ENCODE measurements at regions not wholly inside any gene's neighbourhood (a gene's known extent, or its start where the extent isn't known, plus 50 kb on each side); places are given as distances from the start of the nearest gene placed in this dataset.

DNA sequence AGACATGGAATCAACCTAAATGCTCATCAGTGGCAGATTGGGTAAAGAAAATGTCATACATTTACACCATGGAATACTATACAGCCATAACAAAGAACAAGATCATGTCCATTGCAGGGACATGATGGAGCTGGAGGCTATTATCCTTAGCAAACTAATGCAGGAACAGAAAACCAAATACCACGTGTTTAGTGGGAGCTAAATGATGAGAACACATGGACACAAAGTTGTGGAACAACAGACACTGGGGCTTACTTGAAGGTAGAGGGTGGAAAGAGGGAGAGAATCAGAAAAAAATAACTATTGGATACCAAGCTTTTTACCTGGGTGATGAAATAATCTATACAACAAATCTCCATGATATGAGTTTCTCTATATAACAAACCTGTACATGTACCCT is 701.3 kb downstream of the TBC1D32 start:
- H3K4me3 ChIP-seq (replicated peaks; ENCODE audit: insufficient read depth, low read length): no peak overlapping the region
- TF ChIP-seq, protein P1, sequence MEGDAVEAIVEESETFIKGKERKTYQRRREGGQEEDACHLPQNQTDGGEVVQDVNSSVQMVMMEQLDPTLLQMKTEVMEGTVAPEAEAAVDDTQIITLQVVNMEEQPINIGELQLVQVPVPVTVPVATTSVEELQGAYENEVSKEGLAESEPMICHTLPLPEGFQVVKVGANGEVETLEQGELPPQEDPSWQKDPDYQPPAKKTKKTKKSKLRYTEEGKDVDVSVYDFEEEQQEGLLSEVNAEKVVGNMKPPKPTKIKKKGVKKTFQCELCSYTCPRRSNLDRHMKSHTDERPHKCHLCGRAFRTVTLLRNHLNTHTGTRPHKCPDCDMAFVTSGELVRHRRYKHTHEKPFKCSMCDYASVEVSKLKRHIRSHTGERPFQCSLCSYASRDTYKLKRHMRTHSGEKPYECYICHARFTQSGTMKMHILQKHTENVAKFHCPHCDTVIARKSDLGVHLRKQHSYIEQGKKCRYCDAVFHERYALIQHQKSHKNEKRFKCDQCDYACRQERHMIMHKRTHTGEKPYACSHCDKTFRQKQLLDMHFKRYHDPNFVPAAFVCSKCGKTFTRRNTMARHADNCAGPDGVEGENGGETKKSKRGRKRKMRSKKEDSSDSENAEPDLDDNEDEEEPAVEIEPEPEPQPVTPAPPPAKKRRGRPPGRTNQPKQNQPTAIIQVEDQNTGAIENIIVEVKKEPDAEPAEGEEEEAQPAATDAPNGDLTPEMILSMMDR (IDR thresholded peaks at IDR 0.05; ENCODE audit: insufficient read depth, low read length): no peak
- TF ChIP-seq SPI1 (IDR thresholded peaks at IDR 0.05; ENCODE audit: borderline replicate concordance, low read depth): no peak
- no peak for TF ChIP-seq GABPA (IDR thresholded peaks at IDR 0.05; ENCODE audit: low read depth)
- TF ChIP-seq, protein P2, sequence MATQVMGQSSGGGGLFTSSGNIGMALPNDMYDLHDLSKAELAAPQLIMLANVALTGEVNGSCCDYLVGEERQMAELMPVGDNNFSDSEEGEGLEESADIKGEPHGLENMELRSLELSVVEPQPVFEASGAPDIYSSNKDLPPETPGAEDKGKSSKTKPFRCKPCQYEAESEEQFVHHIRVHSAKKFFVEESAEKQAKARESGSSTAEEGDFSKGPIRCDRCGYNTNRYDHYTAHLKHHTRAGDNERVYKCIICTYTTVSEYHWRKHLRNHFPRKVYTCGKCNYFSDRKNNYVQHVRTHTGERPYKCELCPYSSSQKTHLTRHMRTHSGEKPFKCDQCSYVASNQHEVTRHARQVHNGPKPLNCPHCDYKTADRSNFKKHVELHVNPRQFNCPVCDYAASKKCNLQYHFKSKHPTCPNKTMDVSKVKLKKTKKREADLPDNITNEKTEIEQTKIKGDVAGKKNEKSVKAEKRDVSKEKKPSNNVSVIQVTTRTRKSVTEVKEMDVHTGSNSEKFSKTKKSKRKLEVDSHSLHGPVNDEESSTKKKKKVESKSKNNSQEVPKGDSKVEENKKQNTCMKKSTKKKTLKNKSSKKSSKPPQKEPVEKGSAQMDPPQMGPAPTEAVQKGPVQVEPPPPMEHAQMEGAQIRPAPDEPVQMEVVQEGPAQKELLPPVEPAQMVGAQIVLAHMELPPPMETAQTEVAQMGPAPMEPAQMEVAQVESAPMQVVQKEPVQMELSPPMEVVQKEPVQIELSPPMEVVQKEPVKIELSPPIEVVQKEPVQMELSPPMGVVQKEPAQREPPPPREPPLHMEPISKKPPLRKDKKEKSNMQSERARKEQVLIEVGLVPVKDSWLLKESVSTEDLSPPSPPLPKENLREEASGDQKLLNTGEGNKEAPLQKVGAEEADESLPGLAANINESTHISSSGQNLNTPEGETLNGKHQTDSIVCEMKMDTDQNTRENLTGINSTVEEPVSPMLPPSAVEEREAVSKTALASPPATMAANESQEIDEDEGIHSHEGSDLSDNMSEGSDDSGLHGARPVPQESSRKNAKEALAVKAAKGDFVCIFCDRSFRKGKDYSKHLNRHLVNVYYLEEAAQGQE (IDR thresholded peaks at IDR 0.05; ENCODE audit: insufficient replicate concordance, low read depth): no peak
- no peak for TF ChIP-seq POLR2AphosphoS5 (IDR thresholded peaks at IDR 0.05; ENCODE audit: low read depth)
- no peak overlapping the region for H3K27ac ChIP-seq (replicated peaks)
- no peaks in the 10 kb centered on the region for H3K27me3 ChIP-seq (ENCODE audit: insufficient read depth, poor library complexity, severe bottlenecking)
- DNase-seq (ENCODE audit: low read depth in 1 of 2, low spot score in 1 of 2): no peak

DNA sequence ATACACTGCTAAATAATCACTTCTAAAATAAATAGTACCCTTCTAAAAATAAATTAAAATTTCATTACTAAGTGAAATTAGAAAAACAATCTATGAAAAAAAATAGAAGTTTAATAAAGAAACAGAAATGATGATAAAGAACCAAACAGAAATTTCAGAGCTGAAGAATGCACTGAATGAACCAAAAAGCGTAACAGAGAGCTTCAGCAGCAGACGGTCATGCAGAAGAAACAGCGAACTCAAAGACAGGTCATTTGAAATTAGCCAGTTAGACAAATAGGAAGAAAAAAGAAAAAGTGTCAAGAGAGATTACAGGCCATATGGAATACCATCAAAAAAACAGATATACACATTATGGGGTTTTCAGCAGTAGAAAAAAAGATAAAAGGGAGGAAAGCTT is 706.7 kb downstream of the TBC1D32 start:
- TF ChIP-seq, protein P1 (IDR thresholded peaks at IDR 0.05; ENCODE audit: insufficient read depth, low read length): no peak
- no peak for TF ChIP-seq POLR2AphosphoS5 (IDR thresholded peaks at IDR 0.05; ENCODE audit: low read depth)
- no peak for TF ChIP-seq GABPA (IDR thresholded peaks at IDR 0.05; ENCODE audit: low read depth)
- TF ChIP-seq, protein P2 (IDR thresholded peaks at IDR 0.05; ENCODE audit: insufficient replicate concordance, low read depth): no peak
- no peak for TF ChIP-seq SPI1 (IDR thresholded peaks at IDR 0.05; ENCODE audit: borderline replicate concordance, low read depth)
- Histone ChIP-seq H3K4me3 (replicated peaks; ENCODE audit: insufficient read depth, low read length) (no peak overlapping the region), H3K27me3 (ENCODE audit: insufficient read depth, poor library complexity, severe bottlenecking) (no peaks in the 10 kb centered on the region), H3K27ac (replicated peaks) (no peak overlapping the region)
- no peak for DNase-seq (ENCODE audit: low read depth in 1 of 2, low spot score in 1 of 2)

DNA sequence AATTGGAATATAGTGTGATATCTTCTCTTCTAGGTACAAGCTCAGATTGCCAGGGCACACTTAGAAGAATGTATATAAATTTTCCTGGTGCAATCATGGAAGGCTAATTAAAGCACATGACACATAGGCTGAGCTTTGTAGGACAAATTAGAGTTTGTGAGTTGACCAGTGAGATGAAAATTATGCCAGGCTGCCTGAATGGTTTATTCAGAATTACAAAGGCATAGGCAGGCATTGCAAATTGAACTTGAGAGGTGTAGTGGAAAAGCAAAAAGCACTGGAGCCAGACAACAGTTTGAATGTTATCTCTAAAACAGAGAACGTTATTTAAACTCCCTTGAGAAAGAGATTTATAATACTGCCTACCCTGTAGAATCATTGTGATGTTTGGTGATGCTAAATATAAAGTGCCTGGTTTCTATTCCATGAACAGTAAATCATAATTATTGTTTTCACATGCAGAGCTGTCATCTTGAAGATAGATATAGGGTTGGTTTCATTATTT is 712.1 kb downstream of the TBC1D32 start:
- no peak overlapping the region for H3K27ac ChIP-seq (replicated peaks)
- DNase-seq (ENCODE audit: low read depth in 1 of 2, low spot score in 1 of 2): no peak
- no peaks in the 10 kb centered on the region for H3K27me3 ChIP-seq (ENCODE audit: insufficient read depth, poor library complexity, severe bottlenecking)
- no peak for TF ChIP-seq POLR2AphosphoS5 (IDR thresholded peaks at IDR 0.05; ENCODE audit: low read depth)
- TF ChIP-seq, protein P2 (IDR thresholded peaks at IDR 0.05; ENCODE audit: insufficient replicate concordance, low read depth): no peak
- TF ChIP-seq GABPA (IDR thresholded peaks at IDR 0.05; ENCODE audit: low read depth): no peak
- TF ChIP-seq SPI1 (IDR thresholded peaks at IDR 0.05; ENCODE audit: borderline replicate concordance, low read depth): no peak
- TF ChIP-seq, protein P1 (IDR thresholded peaks at IDR 0.05; ENCODE audit: insufficient read depth, low read length): no peak
- H3K4me3 ChIP-seq (replicated peaks; ENCODE audit: insufficient read depth, low read length): no peak overlapping the region

Data from HL-60 (cell line).